NCI-H69 (cell line): ENCODE measurements at regions not wholly inside any gene's neighbourhood (a gene's known extent, or its start where the extent isn't known, plus 50 kb on each side); places are given as distances from the start of the nearest gene placed in this dataset.

Experiments used
- DNase-seq: peaks from one replicate; lab custom pipeline; 2025; lab: John Stamatoyannopoulos, UW

- DNase-seq = no peak
Measured at GRCh38 chr5:104237586-104237985, 675.0 kb upstream of the NUDT12 start.

- no peak for DNase-seq
Measured at GRCh38 chr5:104223885-104224773, 661.5 kb upstream of the NUDT12 start.

DNA sequence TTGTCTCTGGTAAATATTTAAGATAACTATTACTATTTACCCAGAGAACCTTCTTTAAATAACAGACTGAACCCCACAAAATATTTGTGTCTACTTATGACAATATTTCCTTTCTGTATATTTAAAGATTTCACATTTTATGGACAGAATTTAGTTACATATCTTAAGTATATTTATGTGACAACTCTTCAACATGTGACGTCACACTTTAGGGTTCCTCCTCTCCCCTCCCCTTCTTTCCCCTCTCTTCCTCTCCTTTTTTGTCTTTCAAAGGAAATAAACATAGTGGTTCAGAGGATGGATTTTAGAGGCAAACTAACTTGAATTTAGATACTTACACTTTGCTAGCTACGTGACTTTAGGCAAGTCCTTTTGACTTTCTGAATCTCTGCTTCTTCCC lies 655.6 kb upstream of the NUDT12 start:
- no peak for DNase-seq

GRCh38 chr5:104213216-104213615 lies 650.6 kb upstream of the NUDT12 start:
- no peak for DNase-seq

DNA sequence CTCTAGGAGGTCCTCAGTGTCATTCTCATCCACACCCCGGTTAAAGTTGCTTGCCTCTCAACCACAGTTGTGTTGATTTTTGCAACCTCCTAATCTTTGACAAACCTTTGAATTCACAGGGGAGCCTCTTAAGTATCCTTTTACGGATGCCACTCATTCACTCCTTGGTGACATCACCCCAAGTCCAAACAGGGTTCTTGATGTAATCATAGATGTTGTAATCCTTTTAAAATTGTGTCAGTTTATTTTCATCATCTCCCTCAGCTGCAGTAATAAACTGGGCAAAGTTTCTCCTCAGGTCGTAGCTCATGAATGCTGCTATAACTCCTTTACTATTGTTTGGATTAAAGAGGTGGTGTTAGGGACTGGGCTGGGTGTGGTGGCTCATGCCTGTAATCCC lies 637.2 kb upstream of the NUDT12 start:
- DNase-seq = peak; percentile 11

GRCh38 chr5:104198156-104198555 lies 635.6 kb upstream of the NUDT12 start:
- DNase-seq = peak; percentile 53

DNA sequence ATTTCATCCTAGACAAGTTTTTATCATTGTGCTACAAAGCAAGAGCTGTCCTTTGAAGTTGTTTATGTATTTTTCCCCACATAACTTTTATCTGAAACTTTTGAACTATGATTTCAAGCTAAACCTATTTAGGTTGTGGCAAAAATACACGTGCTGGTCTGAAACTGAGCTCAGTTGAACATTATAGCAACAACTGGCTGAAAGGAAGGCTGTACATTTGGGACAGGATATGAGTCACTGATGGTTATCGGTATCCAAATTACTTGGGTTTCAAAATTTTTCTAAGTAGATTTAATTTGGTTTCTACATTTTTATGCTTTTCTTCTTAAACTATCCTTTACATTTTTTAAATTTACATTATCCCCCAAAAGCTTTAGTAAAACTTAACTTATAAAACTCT lies 627.3 kb upstream of the NUDT12 start:
- DNase-seq = no peak

- DNase-seq = no peak
Measured at GRCh38 chr5:104189031-104189430, 626.4 kb upstream of the NUDT12 start.

- no peak for DNase-seq
Measured at GRCh38 chr5:104187656-104188055, 625.1 kb upstream of the NUDT12 start.

DNA sequence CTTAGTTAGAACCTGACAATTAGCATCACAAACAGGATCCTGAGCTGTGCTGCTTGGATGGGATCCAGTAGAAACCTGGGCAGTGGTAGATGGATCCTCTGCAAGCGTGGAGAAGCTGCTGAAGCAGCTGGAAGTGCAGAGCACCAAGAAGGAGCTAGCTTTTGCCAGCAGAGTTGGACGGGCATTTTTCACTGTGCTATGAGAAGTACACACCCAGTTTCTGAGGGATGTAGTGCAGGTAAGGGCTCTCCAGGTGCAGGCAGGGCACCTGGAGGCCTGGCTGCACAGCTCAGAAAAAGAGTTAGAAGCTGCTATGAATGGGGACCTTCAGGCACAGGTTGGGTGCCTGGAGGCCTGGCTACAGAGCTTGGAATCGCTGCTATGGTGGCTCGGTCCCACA lies 623.9 kb upstream of the NUDT12 start:
- no peak for DNase-seq

DNA sequence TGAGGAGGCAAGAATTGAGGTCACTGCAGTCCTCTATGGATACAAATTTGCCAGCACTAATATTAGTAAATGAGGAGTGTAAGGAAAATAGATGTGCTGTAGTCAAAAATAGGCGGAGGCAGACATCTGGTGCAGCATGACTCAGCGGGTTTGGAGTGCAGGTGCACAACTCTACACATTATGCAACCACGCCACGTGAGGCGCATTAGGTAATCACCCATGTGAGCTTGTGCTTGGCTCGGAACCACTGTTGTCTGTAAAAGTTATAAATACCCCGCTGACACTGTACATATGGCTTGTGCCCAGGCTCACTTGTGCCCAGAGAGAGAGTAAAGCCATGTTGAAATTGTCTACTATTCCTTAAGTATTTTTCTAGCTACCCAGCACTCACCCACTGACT lies 623.5 kb upstream of the NUDT12 start:
- DNase-seq = peak; percentile 38

DNA sequence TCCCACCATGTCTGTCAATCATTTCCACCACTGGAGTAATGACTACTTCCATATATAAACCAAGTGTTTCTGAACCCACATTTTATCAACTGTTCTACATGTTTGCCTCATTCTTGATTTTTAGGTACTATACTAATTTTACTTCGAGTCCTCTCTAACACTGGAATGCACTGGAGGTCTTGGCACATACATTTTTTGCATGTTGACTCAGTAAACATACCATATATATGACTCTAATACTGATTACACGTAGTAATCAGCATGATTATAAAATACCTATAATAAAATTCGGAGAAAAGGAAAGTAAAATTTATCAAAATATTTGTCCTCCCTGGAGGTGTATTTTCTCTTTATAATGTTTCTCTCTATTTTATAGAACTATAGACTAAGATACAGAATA lies 621.7 kb upstream of the NUDT12 start:
- DNase-seq = no peak

DNA sequence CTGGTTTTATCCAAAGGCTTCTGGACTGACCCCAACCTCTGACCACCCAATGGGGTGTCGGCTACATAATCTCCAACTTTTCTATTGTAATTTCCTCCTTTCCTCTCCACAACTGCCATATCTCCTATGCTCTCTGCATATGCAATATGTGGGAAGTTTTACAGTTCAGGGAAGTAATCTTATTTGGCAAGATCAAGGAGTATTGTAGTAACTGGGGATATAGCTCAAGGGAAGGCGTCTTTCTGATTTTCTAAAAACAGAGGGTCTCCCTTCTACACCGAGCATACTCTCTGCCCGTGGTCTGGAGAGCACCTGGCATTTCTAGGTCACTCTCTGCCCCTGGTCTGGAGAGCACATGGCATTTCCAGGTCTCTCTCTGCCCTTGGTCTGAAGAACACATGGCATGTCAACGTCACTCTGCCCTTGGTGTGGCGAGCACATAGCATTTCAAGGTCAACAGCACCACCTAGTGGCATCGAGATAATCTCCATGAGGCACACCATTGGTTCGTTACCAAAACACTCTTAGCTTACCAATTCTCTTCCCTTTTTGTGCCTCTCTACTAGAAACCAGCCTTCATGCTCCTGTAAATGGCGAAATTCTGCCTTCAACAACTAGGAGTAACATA lies 616.4 kb upstream of the NUDT12 start:
- DNase-seq = peak; percentile 77

DNA sequence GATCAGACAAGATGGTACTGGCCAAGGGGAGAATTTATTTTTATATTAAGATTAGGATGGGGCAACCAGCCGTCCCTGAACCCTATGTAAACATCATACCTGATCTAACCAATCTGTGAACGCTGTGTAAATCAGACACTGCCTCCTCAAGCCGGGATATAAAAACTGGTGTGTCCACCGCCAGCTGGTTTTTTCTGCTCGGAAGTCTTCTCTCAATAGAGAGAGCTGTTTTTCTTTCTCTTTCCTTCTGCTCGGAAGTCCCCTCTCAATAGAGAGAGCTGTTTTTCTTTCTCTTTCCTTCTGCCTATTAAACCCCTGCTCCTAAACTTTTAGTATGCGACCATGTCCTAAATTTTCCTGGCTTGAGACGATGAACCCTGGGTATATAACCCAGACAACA lies 615.5 kb upstream of the NUDT12 start:
- DNase-seq = no peak

DNA sequence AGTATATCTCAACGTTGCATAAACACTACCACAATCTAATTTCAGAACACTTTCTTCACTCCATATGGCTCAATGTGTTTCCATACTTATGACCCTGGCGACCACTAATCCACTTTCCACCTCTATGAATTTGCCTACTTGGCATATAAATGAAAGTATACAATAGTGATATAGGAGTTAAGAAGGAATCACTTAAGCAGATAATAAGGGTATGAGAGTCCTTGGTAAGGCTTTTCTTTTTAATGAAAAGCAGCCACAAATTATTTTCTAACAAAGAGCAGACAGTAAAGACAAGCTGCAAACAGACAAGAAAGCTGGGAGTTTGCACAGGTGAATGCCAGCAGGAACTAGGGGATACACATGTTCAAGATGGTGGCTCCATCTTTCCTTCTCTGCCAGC lies 615.1 kb upstream of the NUDT12 start:
- no peak for DNase-seq

DNA sequence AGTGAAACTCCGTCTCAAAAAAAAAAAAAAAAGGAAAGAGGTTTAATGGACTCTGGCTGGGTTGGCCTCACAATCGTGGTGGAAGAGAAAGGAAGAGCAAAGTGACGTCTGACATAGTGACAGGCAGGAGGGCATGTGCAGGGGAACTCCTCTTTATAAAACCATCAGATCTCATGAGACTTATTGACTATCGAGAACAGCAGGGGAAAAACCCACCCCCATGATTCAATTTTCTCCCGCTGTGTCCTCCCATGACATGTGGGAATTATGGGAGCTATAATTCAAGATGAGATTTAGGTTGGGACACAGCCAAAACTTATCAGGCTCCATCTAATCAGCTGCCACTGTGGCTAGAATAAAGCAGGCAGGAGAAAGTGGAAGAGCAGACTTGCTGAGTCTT lies 610.4 kb upstream of the NUDT12 start:
- DNase-seq = peak; percentile 19

GRCh38 chr5:104171958-104172690 lies 609.5 kb upstream of the NUDT12 start:
- DNase-seq = no peak

- no peak for DNase-seq
Measured at GRCh38 chr5:104170926-104171325, 608.3 kb upstream of the NUDT12 start.

- DNase-seq = no peak
Measured at GRCh38 chr5:104146652-104147051, 584.1 kb upstream of the NUDT12 start.

DNA sequence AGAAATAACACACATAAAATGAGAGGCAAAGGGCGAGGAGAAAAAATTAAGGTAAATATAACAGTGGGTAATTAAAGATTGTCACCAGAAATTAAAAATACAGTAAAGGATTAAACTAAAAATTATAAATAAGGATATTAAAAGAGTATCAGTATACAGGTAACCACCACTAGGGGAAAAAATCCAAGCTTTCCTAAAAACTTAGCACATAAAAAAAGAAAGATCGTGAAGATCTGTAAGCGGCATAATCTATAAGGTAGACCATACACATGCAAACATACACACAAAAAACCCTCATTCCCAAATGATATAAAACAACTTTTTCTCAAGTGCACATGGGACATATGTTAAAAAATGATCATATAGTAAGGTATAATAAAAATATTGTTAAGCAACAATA lies 577.3 kb upstream of the NUDT12 start:
- no peak for DNase-seq

DNA sequence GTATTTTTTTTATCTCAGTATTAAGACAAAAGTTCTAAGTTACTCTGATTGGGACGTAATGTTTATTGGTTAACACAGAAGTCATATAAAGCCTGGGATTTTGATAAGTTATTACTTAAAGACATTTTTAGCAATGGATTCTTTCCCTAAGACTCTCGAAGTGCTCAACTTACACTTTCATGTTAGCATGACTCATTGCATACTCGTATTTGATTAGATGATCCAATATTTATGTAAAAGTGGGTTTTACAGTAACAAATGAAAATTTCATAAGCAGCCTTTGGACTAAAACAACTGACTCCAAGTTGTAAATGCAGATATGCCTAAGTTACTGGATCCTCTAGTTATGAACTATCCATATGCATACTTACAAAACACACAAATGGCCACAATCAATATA lies 567.7 kb upstream of the NUDT12 start:
- no peak for DNase-seq

- no peak for DNase-seq
Measured at GRCh38 chr5:104128348-104128747, 565.8 kb upstream of the NUDT12 start.

GRCh38 chr5:104126980-104127379 lies 564.4 kb upstream of the NUDT12 start:
- DNase-seq = no peak
